ENCODE measurements at regions not wholly inside any gene's neighbourhood (a gene's known extent, or its start where the extent isn't known, plus 50 kb on each side); places are given as distances from the start of the nearest gene placed in this dataset.

GRCh38 chr2:150162241-150162942 lies 325.1 kb downstream of the RND3 start:
- no peak overlapping the region for H3K9ac ChIP-seq (ENCODE audit: insufficient read depth, low read length)

GRCh38 chr2:150160058-150160457 lies 327.4 kb downstream of the RND3 start:
- no peak overlapping the region for H3K4me2 ChIP-seq (ENCODE audit: extremely low read depth, insufficient read depth, low read length)
- H3K9ac ChIP-seq (ENCODE audit: insufficient read depth, low read length), result no peak overlapping the region
- TF ChIP-seq EZH2 (IDR thresholded peaks at IDR 0.05; ENCODE audit: low read length, missing control alignments) (no peak), CTCF (conservative IDR thresholded peaks at IDR 0.05 in 1 of 2, IDR thresholded peaks at IDR 0.05 in 1 of 2; ENCODE audit: low read depth in 1 of 2, low read length in 2 of 2) (no peak)
- DNase-seq (ENCODE audit: low read depth in 2 of 2), result no peak
- H3K9me3 ChIP-seq (ENCODE audit: control insufficient read depth, insufficient read depth, low read depth, low read length), result no peaks in the 10 kb centered on the region
- H3K27ac ChIP-seq (ENCODE audit: insufficient read depth, low read length), result no peak overlapping the region
- H3K27me3 ChIP-seq (ENCODE audit: control insufficient read depth, insufficient read depth, low read length), result no peaks in the 10 kb centered on the region
- H3K4me1 ChIP-seq (ENCODE audit: control insufficient read depth, extremely low read depth, insufficient read depth, low read length), result peaks cover 5% of the 10 kb centered on the region
- H3K36me3 ChIP-seq (ENCODE audit: control insufficient read depth, insufficient read depth, low read length), result no peaks in the 10 kb centered on the region
- H4K20me1 ChIP-seq (ENCODE audit: control insufficient read depth, extremely low read depth, insufficient read depth, low read length), result no peaks in the 10 kb centered on the region
- no peaks in the 10 kb centered on the region for H3K79me2 ChIP-seq (ENCODE audit: control insufficient read depth, insufficient read depth, low read length)
- no peak overlapping the region for H2AFZ ChIP-seq (ENCODE audit: low read length)
- no peak overlapping the region for H3K4me3 ChIP-seq (replicated peaks in 1 of 4; ENCODE audit: control extremely low read depth in 1 of 4, insufficient read depth in 1 of 4, low read depth in 3 of 4, low read length in 4 of 4)

More at GRCh38 chr2:150162241-150162942, 325.1 kb downstream of the RND3 start:
- H3K27me3 ChIP-seq (ENCODE audit: control insufficient read depth, insufficient read depth, low read length), result no peaks in the 10 kb centered on the region
- no peaks in the 10 kb centered on the region for H4K20me1 ChIP-seq (ENCODE audit: control insufficient read depth, extremely low read depth, insufficient read depth, low read length)
- H3K79me2 ChIP-seq (ENCODE audit: control insufficient read depth, insufficient read depth, low read length), result no peaks in the 10 kb centered on the region
- H3K4me3 ChIP-seq (replicated peaks in 1 of 4; ENCODE audit: control extremely low read depth in 1 of 4, insufficient read depth in 1 of 4, low read depth in 3 of 4, low read length in 4 of 4), result no peak overlapping the region
- no peaks in the 10 kb centered on the region for H3K9me3 ChIP-seq (ENCODE audit: control insufficient read depth, insufficient read depth, low read depth, low read length)
- no peak overlapping the region for H3K27ac ChIP-seq (ENCODE audit: insufficient read depth, low read length)
- H2AFZ ChIP-seq (ENCODE audit: low read length), result no peak overlapping the region
- H3K4me1 ChIP-seq (ENCODE audit: control insufficient read depth, extremely low read depth, insufficient read depth, low read length), result peaks cover 3% of the 10 kb centered on the region
- no peak for TF ChIP-seq CTCF (conservative IDR thresholded peaks at IDR 0.05 in 1 of 2, IDR thresholded peaks at IDR 0.05 in 1 of 2; ENCODE audit: low read depth in 1 of 2, low read length in 2 of 2)
- no peak for TF ChIP-seq EZH2 (IDR thresholded peaks at IDR 0.05; ENCODE audit: low read length, missing control alignments)
- no peak for DNase-seq (ENCODE audit: low read depth in 2 of 2)
- no peaks in the 10 kb centered on the region for H3K36me3 ChIP-seq (ENCODE audit: control insufficient read depth, insufficient read depth, low read length)
- H3K4me2 ChIP-seq (ENCODE audit: extremely low read depth, insufficient read depth, low read length), result no peak overlapping the region

- no peak for TF ChIP-seq CTCF (conservative IDR thresholded peaks at IDR 0.05 in 1 of 2, IDR thresholded peaks at IDR 0.05 in 1 of 2; ENCODE audit: low read depth in 1 of 2, low read length in 2 of 2)
- TF ChIP-seq EZH2 (IDR thresholded peaks at IDR 0.05; ENCODE audit: low read length, missing control alignments), result no peak
- Histone ChIP-seq H3K27me3 (ENCODE audit: control insufficient read depth, insufficient read depth, low read length) (no peaks in the 10 kb centered on the region), H2AFZ (ENCODE audit: low read length) (no peak overlapping the region), H3K36me3 (ENCODE audit: control insufficient read depth, insufficient read depth, low read length) (no peaks in the 10 kb centered on the region), H4K20me1 (ENCODE audit: control insufficient read depth, extremely low read depth, insufficient read depth, low read length) (no peaks in the 10 kb centered on the region), H3K27ac (ENCODE audit: insufficient read depth, low read length) (no peak overlapping the region), H3K4me2 (ENCODE audit: extremely low read depth, insufficient read depth, low read length) (no peak overlapping the region), H3K4me1 (ENCODE audit: control insufficient read depth, extremely low read depth, insufficient read depth, low read length) (peaks cover 5% of the 10 kb centered on the region), H3K9ac (ENCODE audit: insufficient read depth, low read length) (no peak overlapping the region), H3K4me3 (replicated peaks in 1 of 4; ENCODE audit: control extremely low read depth in 1 of 4, insufficient read depth in 1 of 4, low read depth in 3 of 4, low read length in 4 of 4) (no peak overlapping the region), H3K9me3 (ENCODE audit: control insufficient read depth, insufficient read depth, low read depth, low read length) (no peaks in the 10 kb centered on the region), H3K79me2 (ENCODE audit: control insufficient read depth, insufficient read depth, low read length) (no peaks in the 10 kb centered on the region)
- no peak for DNase-seq (ENCODE audit: low read depth in 2 of 2)
Measured at GRCh38 chr2:150159300-150159699, 328.2 kb downstream of the RND3 start.

Measured in fibroblast of lung (primary cell).